ENCODE measurements at regions not wholly inside any gene's neighbourhood (a gene's known extent, or its start where the extent isn't known, plus 50 kb on each side); places are given as distances from the start of the nearest gene placed in this dataset.

- FAIRE-seq (no peak), DNase-seq (ENCODE audit: low read depth, low spot score) (no peak)
- H3K27me3 ChIP-seq (ENCODE audit: control insufficient read depth in 2 of 2, insufficient read depth in 2 of 2, low read length in 2 of 2) = no peaks in the 10 kb centered on the region
- TF ChIP-seq POLR2AphosphoS5 (IDR thresholded peaks at IDR 0.05; ENCODE audit: insufficient read depth, low read depth, low read length) (no peak), MAX (IDR thresholded peaks at IDR 0.05; ENCODE audit: insufficient read depth, insufficient read length) (no peak), EZH2 (IDR thresholded peaks at IDR 0.05; ENCODE audit: borderline replicate concordance, low read depth, low read length, severe bottlenecking) (no peak), POLR2A (IDR thresholded peaks at IDR 0.05; ENCODE audit: low read depth, low read length) (no peak), FOS (IDR thresholded peaks at IDR 0.05; ENCODE audit: borderline replicate concordance, insufficient read depth, low read length) (no peak), JUN (IDR thresholded peaks at IDR 0.05; ENCODE audit: borderline replicate concordance, insufficient read depth, insufficient read length, low read depth) (no peak), MYC (IDR thresholded peaks at IDR 0.05; ENCODE audit: low read depth, low read length) (no peak), GATA2 (IDR thresholded peaks at IDR 0.05; ENCODE audit: insufficient read depth, insufficient read length, low read depth, low read length) (no peak)
- H3K9ac ChIP-seq (replicated peaks; ENCODE audit: extremely low read depth, insufficient read depth, low read length) = no peak overlapping the region
- no peaks in the 10 kb centered on the region for H3K79me2 ChIP-seq (ENCODE audit: control insufficient read depth, insufficient read depth, low read length)
- dilution Hi-C loops (cut with MboI; ENCODE audit: extremely low pct_ligation_motif_present, low sequenced_read_pairs) = no loop called here
- no peaks in the 10 kb centered on the region for H4K20me1 ChIP-seq (replicated peaks; ENCODE audit: control insufficient read depth, extremely low read depth, insufficient read depth, low read length)
- no peaks in the 10 kb centered on the region for H3K9me1 ChIP-seq (replicated peaks; ENCODE audit: control insufficient read depth, extremely low read depth, insufficient read depth, low read length)
- no peak overlapping the region for H2AFZ ChIP-seq (ENCODE audit: low read depth, low read length)
- no peak overlapping the region for H3K4me2 ChIP-seq (ENCODE audit: insufficient read depth, low read length)
- no peaks in the 10 kb centered on the region for H3K36me3 ChIP-seq (ENCODE audit: control insufficient read depth in 2 of 2, extremely low read depth in 1 of 2, insufficient read depth in 2 of 2, low read length in 2 of 2)
- POLR2A ChIA-PET = no interaction called here
- no peak overlapping the region for H3K4me3 ChIP-seq (replicated peaks in 1 of 3; ENCODE audit: insufficient read depth in 1 of 3, low read depth in 1 of 3, low read length in 3 of 3)
- CTCF ChIA-PET = no interaction called here
- no peaks in the 10 kb centered on the region for H3K4me1 ChIP-seq (ENCODE audit: control insufficient read depth, extremely low read depth, insufficient read depth, low read length)
- H3K27ac ChIP-seq (ENCODE audit: insufficient read depth, low read depth, low read length) = no peak overlapping the region
- no peaks in the 10 kb centered on the region for H3K9me3 ChIP-seq (replicated peaks; ENCODE audit: control insufficient read depth, insufficient read depth, low read length)
- no TSS peak for BruUV-seq (replicated peaks)
- intact Hi-C loops (cut with micrococcal nuclease) = no loop called here
Measured at GRCh38 chr5:92041911-92042660, 659.0 kb upstream of the ARRDC3 start.

DNA sequence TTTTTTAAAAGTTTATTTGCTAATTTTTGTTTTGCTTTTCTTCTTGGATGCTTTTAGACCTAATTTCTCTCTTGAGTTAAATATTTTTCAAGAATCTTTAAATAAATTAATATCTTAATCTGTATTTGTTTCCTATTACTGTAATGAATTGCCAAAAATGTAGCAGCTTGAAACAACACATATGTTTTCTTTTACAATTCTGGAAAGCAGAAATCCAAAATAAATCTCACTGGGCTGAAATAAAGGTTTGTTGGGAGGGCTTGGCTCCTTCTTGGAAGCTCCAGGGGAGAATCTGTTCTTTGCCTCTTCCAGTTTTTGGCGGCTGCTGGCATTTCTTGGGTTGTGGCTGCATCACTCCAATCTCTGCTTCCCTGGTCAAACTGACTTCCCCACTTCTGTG lies 658.1 kb upstream of the ARRDC3 start:
- Histone ChIP-seq H3K36me3 (ENCODE audit: control insufficient read depth in 2 of 2, extremely low read depth in 1 of 2, insufficient read depth in 2 of 2, low read length in 2 of 2) (no peaks in the 10 kb centered on the region), H3K4me2 (ENCODE audit: insufficient read depth, low read length) (no peak overlapping the region), H3K9ac (replicated peaks; ENCODE audit: extremely low read depth, insufficient read depth, low read length) (no peak overlapping the region), H3K9me3 (replicated peaks; ENCODE audit: control insufficient read depth, insufficient read depth, low read length) (no peaks in the 10 kb centered on the region), H3K4me3 (replicated peaks in 1 of 3; ENCODE audit: insufficient read depth in 1 of 3, low read depth in 1 of 3, low read length in 3 of 3) (no peak overlapping the region), H4K20me1 (replicated peaks; ENCODE audit: control insufficient read depth, extremely low read depth, insufficient read depth, low read length) (no peaks in the 10 kb centered on the region), H3K79me2 (ENCODE audit: control insufficient read depth, insufficient read depth, low read length) (no peaks in the 10 kb centered on the region), H3K27me3 (ENCODE audit: control insufficient read depth in 2 of 2, insufficient read depth in 2 of 2, low read length in 2 of 2) (no peaks in the 10 kb centered on the region), H3K27ac (ENCODE audit: insufficient read depth, low read depth, low read length) (no peak overlapping the region), H3K4me1 (ENCODE audit: control insufficient read depth, extremely low read depth, insufficient read depth, low read length) (no peaks in the 10 kb centered on the region), H2AFZ (ENCODE audit: low read depth, low read length) (no peak overlapping the region), H3K9me1 (replicated peaks; ENCODE audit: control insufficient read depth, extremely low read depth, insufficient read depth, low read length) (no peaks in the 10 kb centered on the region)
- intact Hi-C loops (cut with micrococcal nuclease) = no loop called here
- no peak for FAIRE-seq
- dilution Hi-C loops (cut with MboI; ENCODE audit: extremely low pct_ligation_motif_present, low sequenced_read_pairs) = no loop called here
- no TSS peak for BruUV-seq (replicated peaks)
- POLR2A ChIA-PET = no interaction called here
- no peak for DNase-seq (ENCODE audit: low read depth, low spot score)
- TF ChIP-seq FOS (IDR thresholded peaks at IDR 0.05; ENCODE audit: borderline replicate concordance, insufficient read depth, low read length) (no peak), GATA2 (IDR thresholded peaks at IDR 0.05; ENCODE audit: insufficient read depth, insufficient read length, low read depth, low read length) (no peak), CTCF (IDR thresholded peaks at IDR 0.05; ENCODE audit: extremely low read depth in 1 of 2, insufficient read depth in 1 of 2, low read depth in 1 of 2, low read length in 2 of 2) (no peak), MAX (IDR thresholded peaks at IDR 0.05; ENCODE audit: insufficient read depth, insufficient read length) (no peak), MYC (IDR thresholded peaks at IDR 0.05; ENCODE audit: low read depth, low read length) (no peak), POLR2AphosphoS5 (IDR thresholded peaks at IDR 0.05; ENCODE audit: insufficient read depth, low read depth, low read length) (no peak), JUN (IDR thresholded peaks at IDR 0.05; ENCODE audit: borderline replicate concordance, insufficient read depth, insufficient read length, low read depth) (no peak), POLR2A (IDR thresholded peaks at IDR 0.05; ENCODE audit: low read depth, low read length) (no peak), EZH2 (IDR thresholded peaks at IDR 0.05; ENCODE audit: borderline replicate concordance, low read depth, low read length, severe bottlenecking) (no peak)
- CTCF ChIA-PET = no interaction called here

Measured in endothelial cell of umbilical vein (primary cell).